Skeletal muscle tissue (tissue), 3 donors: ENCODE measurements at regions not wholly inside any gene's neighbourhood (a gene's known extent, or its start where the extent isn't known, plus 50 kb on each side); places are given as distances from the start of the nearest gene placed in this dataset.

ENCODE experiments used
- H3K27ac ChIP-seq: one replicate; pipeline ENCODE4 v1.7.0; 2013; ENCODE audit warnings: mild to moderate bottlenecking, low read depth, low read length, inconsistent platforms
- H3K27me3 ChIP-seq, 3 donors: one replicate each; pipeline ENCODE4 v1.7.0; 2013; ENCODE audit warnings: low read length in 3 of 3; ENCODE audit not compliant: control insufficient read depth in 3 of 3, insufficient read depth in 3 of 3
- H3K36me3 ChIP-seq, 3 donors: one replicate each; pipeline ENCODE4 v1.7.0; 2013; ENCODE audit warnings: low read length in 3 of 3; ENCODE audit not compliant: control insufficient read depth in 3 of 3, insufficient read depth in 3 of 3
- H3K4me1 ChIP-seq, 3 donors: one replicate each; pipeline ENCODE4 v1.7.0; 2013; ENCODE audit warnings: low read length in 3 of 3, mild to moderate bottlenecking in 3 of 3; ENCODE audit not compliant: control insufficient read depth in 3 of 3, insufficient read depth in 3 of 3
- H3K4me3 ChIP-seq, 3 donors: one replicate each; pipeline ENCODE4 v1.7.0; 2013; ENCODE audit warnings: low read length in 3 of 3
- H3K9ac ChIP-seq, 3 donors: one replicate each; pipeline ENCODE4 v1.7.0; 2013; ENCODE audit warnings: low read length in 3 of 3, mild to moderate bottlenecking in 3 of 3, moderate library complexity in 2 of 3, low read depth in 1 of 3
- H3K9me3 ChIP-seq, 3 donors: one replicate each; pipeline ENCODE4 v1.7.0; 2013; ENCODE audit warnings: low read length in 3 of 3; ENCODE audit not compliant: control insufficient read depth in 3 of 3
- donor health status: Osteomylitis.

DNA sequence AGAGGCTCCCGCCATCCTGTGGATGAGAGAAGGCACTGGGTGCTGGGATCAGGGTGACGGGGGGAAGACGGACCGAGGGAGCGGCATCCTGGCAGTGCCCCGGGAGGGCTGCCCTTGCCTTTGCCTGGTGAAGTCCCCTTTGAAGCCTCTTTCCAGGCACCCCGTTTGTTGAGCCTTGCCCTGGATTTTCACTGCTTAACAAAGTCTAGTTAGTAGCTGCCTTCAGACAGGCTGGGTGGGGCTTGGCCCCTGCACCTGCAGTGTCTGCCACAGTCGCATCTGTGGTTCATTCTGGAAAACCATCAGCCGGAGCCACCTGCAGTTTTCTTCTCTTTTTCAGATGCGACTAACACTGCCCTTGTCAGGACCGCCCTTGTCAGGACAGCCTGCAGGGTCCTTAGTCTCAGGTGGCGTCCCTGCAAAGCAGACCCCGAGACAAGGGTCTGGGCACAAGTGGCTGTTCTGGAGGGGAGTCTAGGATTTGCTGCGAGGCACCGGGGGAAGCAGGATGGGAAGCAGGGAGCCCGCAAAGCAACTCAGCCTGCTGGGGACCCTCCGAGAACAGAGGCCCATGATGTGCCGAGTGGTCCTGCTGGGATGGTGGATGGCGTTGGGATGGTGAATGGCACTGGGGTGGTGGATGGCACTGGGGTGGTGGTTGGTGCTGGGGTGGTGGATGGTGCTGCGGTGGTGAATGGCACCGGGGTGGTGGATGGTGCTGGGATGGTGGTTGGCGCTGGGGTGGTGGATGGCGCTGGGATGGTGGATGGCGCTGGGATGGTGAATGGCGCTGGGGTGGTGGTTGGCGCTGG lies 147.9 kb upstream of the COL5A1 start:
- peaks cover 27 to 38% (median 36%) of the 10 kb centered on the region in 3 donors for H3K27me3 ChIP-seq
- no peak overlapping the region for H3K9ac ChIP-seq
- H3K27ac ChIP-seq = no peak overlapping the region

DNA sequence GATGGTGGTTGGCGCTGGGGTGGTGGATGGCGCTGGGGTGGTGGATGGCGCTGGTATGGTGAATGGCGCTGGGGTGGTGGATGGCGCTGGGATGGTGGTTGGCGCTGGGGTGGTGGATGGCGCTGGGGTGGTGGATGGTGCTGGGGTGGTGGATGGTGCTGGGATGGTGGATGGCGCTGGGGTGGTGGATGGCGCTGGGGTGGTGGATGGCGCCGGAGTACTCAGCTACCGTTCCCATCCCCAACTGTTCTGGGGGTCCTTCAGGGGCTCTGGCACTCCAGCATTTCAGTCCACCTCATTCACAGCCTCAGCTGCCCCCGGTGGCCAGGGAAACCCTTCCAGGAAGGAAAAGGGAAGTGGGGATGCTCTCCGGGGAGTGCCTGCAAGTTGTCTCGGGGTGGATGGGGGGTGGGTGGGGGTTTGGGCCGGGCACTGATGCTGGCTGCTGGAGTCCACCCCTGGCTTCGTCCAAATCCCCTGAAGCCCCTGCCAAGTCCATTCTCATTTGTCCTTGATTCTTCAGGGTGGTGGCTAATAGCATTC lies 147.3 kb upstream of the COL5A1 start:
- Histone ChIP-seq H3K36me3 (no peaks in the 10 kb centered on the region), H3K9ac (no peak overlapping the region), H3K27me3 (peaks cover 20 to 32% (median 31%) of the 10 kb centered on the region in 3 donors), H3K4me3 (no peak overlapping the region), H3K27ac (no peak overlapping the region), H3K9me3 (no peaks in the 10 kb centered on the region), H3K4me1 (peaks cover 0 to 5% (median 2%) of the 10 kb centered on the region in 3 donors)

More for the DNA sequence above, 147.9 kb upstream of the COL5A1 start:
- H3K4me3 ChIP-seq = no peak overlapping the region
- no peaks in the 10 kb centered on the region for H3K36me3 ChIP-seq
- H3K4me1 ChIP-seq = peaks cover 0 to 5% (median 4%) of the 10 kb centered on the region in 3 donors
- no peaks in the 10 kb centered on the region for H3K9me3 ChIP-seq

DNA sequence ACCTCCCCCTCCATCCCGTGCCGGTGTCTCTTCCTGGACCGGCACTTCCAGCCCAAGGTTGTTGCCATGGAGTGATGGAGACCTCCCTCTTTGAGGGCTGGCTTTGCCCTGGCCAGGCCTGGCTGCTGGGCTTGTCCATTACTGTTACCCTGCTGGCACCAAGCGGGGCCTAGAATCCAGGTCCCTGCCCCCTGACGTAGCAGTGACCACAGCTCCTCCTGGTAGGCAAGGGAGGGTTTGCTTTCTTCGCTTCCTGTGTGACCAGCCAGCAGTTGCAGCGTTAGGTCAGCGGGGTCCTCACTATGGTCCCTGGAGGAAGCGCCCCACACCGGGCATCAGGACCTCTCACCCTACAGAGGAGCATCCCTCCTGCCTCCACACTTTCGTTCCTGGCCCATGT lies 146.7 kb upstream of the COL5A1 start:
- H3K27me3 ChIP-seq = peaks cover 14 to 26% (median 25%) of the 10 kb centered on the region in 3 donors
- H3K9me3 ChIP-seq = no peaks in the 10 kb centered on the region
- H3K4me3 ChIP-seq = no peak overlapping the region
- H3K4me1 ChIP-seq = peaks cover 0 to 5% (median 2%) of the 10 kb centered on the region in 3 donors
- H3K27ac ChIP-seq = no peak overlapping the region
- no peaks in the 10 kb centered on the region for H3K36me3 ChIP-seq
- H3K9ac ChIP-seq = no peak overlapping the region

DNA sequence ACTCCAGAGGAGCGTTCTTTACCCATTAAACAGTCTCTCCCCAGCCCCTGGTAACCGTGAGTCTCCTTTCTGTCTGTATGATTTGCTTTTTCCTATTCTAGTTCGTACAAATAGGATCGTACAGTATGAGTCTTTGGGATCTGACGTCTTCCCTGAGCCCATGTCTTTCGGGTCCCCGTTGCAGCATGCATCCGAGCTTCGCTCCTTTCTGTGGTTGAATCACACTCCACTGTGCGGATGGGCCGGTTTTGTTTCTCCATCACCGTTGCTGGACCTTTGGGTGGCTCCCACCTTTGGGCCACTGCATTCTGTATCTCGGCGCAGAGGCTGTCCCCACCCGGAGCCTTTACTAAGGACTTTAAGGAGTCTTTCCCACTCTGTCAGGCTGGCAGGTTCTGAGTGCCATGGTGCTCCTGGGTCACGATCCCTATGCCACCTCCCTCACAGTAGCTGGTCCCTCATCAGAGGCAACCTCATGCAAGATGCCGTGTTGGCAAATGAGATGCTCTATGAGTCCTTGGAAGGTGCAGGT lies 145.7 kb upstream of the COL5A1 start:
- Histone ChIP-seq H3K4me3 (no peak overlapping the region), H3K9ac (no peak overlapping the region), H3K36me3 (no peaks in the 10 kb centered on the region), H3K9me3 (no peaks in the 10 kb centered on the region), H3K4me1 (peaks cover 0 to 5% (median 2%) of the 10 kb centered on the region in 3 donors), H3K27ac (no peak overlapping the region), H3K27me3 (peaks cover 7 to 28% (median 22%) of the 10 kb centered on the region in 3 donors)

DNA sequence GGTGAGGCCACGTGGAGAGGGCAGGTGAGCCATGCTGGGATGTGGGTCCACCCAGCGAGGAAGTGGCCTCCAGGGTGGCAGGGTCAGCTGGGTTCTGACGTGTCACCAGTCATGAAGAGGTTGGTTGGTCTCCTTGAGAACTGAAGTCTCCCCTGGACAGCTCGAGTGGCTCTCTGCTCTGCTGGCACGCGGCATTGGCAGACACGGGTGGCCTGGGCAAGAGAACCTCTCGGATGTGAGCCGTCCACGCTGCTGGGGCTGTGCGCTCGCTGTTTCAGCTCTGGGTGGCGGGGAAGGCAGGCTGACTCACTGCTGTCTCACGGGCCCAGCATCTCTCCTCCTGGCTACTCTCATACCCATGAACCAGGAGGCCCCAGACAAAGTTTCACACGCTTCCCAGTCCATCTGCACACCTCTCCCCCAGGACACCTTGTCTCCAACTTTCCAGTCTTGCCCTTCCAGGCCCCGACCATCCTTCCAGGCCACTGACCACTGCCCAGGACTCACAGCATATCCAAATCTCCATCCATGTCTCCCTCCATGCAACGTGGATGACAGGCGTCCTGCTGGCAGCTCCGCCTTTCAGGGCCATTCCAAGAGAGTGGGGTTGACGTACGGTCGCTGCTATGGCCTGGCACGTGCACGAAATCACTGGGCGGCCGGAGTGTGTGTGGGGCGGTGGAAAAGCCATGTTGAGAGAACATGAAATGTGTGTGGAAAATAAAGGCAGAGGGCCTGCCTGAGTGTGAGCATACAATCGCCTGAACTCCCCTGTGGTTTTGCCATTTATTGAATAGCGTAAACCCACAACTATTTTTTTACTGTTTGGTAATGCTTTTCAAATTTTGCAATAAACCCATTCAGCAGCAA lies 145.0 kb upstream of the COL5A1 start:
- Histone ChIP-seq H3K27ac (no peak overlapping the region), H3K9me3 (peaks cover 0 to 3% (median 0%) of the 10 kb centered on the region in 3 donors), H3K27me3 (peaks cover 7 to 30% (median 27%) of the 10 kb centered on the region in 3 donors), H3K4me3 (no peak overlapping the region), H3K4me1 (peaks cover 0 to 5% (median 2%) of the 10 kb centered on the region in 3 donors), H3K36me3 (no peaks in the 10 kb centered on the region), H3K9ac (no peak overlapping the region)

DNA sequence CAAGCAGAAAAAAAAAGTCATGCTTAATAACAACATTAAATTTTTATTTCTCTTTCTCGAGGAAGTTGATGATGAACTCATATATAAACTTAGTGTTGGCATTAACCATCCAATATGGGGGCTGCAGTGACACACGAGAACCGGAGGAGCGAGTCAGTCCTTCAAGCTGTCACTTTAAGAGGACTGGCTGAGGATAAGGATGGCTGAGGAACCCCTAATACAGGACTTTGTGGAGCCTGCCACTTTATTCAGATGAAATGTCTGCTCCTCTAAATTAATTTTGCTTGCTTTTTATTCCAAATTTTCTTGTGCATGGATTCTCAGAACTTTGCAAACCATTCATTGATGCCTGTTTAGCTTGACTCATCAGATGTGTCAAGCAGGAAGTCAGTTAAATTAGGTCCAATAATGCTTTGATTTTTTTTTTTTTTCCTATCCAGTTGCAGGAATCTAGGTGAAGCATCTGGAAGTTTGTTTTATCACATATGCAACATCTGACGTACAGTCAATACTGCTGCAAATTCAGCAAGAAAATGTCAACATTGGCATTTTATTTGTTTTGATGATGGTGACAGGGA lies 144.2 kb upstream of the COL5A1 start:
- Histone ChIP-seq H3K9me3 (peaks cover 0 to 3% (median 0%) of the 10 kb centered on the region in 3 donors), H3K9ac (no peak overlapping the region)

DNA sequence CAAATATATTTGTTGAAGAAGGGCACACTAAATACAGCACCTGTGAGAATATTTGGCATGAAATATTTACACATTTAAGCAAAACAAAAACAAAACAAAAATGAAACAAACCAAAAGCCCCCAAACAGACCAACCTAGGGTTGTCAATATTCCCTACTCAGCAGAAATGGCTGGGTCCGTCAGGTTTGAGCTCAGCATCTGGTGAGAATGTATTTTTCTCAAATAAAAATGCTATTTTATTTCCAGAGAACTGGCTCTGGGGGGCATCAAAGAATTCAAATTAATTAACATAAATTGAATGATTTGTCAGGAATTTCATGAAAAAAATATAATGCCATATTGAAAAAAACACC lies 142.8 kb upstream of the COL5A1 start:
- no peak overlapping the region for H3K9ac ChIP-seq

More for the DNA sequence above, 144.2 kb upstream of the COL5A1 start:
- Histone ChIP-seq H3K4me3 (no peak overlapping the region), H3K27me3 (peaks cover 7 to 38% (median 33%) of the 10 kb centered on the region in 3 donors), H3K36me3 (no peaks in the 10 kb centered on the region), H3K27ac (no peak overlapping the region), H3K4me1 (peaks cover 0 to 4% (median 0%) of the 10 kb centered on the region in 3 donors)

DNA sequence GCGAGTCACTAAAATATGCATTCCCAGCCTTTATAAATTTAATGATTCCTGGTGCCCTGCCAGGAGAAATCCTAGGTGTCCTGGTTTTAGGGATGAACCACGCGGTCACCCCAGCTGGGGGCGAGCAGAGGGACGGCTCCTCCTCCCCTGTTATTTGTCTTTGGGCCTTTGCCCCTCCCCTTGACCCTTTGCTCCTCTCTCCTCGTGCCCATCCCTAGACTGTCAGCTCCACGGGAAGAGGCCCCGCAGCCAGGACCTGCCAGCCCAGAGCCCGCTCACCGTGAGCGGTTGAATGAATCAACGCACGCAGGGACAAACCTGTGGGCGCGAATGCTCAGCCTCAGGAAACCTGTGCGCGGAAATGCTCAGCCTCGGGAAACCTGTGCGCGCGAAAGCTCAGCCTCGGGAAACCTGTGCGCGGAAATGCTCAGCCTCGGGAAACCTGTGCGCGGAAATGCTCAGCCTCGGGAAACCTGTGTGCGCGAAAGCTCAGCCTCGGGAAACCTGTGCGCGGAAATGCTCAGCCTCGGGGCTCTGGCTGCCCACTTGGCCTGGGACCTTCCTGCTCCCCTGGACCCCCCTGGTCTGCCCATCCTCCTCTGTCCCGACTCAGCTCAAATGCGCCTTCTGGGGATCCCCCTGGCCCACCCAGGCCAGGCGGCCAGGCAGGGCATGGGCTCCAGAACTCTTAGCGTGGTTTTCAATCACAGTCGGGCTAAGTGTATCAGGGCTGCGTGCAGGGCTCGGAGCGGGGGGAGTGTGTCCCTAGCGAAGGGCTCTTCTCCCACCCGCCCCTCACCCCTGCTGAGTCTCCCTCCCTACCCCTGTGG lies 140.5 kb upstream of the COL5A1 start:
- peaks cover 20 to 47% (median 35%) of the 10 kb centered on the region in 3 donors for H3K27me3 ChIP-seq
- H3K27ac ChIP-seq = no peak overlapping the region
- H3K4me3 ChIP-seq = no peak overlapping the region
- H3K9me3 ChIP-seq = peaks cover 0 to 3% (median 0%) of the 10 kb centered on the region in 3 donors
- H3K36me3 ChIP-seq = no peaks in the 10 kb centered on the region
- peaks cover 2 to 6% (median 2%) of the 10 kb centered on the region in 3 donors for H3K4me1 ChIP-seq
- H3K9ac ChIP-seq = no peak overlapping the region

More for the DNA sequence above, 142.8 kb upstream of the COL5A1 start:
- Histone ChIP-seq H3K9me3 (peaks cover 0 to 3% (median 0%) of the 10 kb centered on the region in 3 donors), H3K27me3 (peaks cover 17 to 45% (median 44%) of the 10 kb centered on the region in 3 donors), H3K36me3 (no peaks in the 10 kb centered on the region), H3K27ac (no peak overlapping the region), H3K4me1 (peaks cover 2 to 6% (median 2%) of the 10 kb centered on the region in 3 donors), H3K4me3 (no peak overlapping the region)
